HG03342 (cell line): ENCODE measurements at regions not wholly inside any gene's neighbourhood (a gene's known extent, or its start where the extent isn't known, plus 50 kb on each side); places are given as distances from the start of the nearest gene placed in this dataset.

Source experiments
- ATAC-seq: cut with Tn5 transposase; IDR thresholded peaks from one replicate; pipeline ENCODE4 v1.9.1; 2021; ENCODE audit warnings: mild to moderate bottlenecking, moderate library complexity; ENCODE audit not compliant: unreplicated experiment

DNA sequence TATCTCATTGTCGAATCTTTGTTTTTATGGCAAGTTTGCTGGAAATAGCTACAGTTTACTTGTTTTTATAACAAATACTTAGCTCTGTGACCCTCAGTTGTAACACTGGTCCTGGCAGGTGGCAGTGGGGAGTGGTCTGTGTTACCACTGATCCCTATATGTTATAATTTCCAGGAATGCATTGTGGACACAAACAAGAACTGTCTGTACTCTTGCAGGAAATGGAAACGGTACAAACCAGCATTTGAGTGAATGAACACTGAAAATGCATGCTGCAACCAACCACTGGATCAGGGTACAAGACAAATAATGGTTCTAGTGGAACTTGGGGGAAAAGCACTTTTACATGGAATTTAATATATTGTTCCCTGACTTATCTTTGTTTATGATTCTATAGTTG lies 66.5 kb upstream of the PJA2 start:
- no peak for ATAC-seq

DNA sequence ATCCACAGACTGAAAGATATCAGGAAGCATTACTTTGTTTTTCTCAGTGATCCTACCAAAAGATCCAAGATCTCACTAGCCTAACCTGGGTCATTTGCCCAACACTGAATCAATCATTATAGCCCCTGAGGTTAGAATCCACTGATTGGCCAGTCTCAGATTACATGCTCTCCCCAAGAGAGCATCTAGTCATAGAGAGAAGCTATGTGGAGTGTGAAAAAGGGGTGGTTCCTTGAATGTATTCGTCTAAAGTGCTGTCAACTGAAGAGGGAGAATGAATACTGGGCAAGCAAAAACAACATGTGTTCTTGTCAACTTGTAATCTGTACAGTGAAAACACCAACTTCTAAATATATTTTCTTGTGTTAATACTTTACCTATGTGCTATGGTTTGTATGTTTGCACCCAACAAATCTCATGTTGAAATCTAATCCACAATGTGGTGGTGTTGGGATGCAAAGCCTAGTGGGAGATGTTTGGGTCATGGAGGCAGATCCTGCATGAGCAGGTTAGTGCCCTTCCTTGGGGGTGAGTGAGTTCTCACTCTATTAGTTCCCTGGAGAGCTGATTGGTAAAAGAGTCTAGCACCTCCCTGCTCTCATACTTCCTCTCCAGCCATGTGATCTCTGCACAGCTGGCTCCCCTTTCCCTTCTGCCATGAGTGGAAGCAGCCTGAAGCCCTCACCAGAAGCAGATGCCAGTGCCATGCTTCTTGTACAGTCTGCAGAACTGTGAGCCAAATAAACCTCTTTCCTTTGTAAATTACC lies 60.3 kb upstream of the PJA2 start:
- no peak for ATAC-seq

GRCh38 chr5:109468737-109469420 lies 59.1 kb upstream of the PJA2 start:
- peak; percentile 95 for ATAC-seq

- no peak for ATAC-seq
Measured at GRCh38 chr5:109468288-109468676, 58.5 kb upstream of the PJA2 start.

DNA sequence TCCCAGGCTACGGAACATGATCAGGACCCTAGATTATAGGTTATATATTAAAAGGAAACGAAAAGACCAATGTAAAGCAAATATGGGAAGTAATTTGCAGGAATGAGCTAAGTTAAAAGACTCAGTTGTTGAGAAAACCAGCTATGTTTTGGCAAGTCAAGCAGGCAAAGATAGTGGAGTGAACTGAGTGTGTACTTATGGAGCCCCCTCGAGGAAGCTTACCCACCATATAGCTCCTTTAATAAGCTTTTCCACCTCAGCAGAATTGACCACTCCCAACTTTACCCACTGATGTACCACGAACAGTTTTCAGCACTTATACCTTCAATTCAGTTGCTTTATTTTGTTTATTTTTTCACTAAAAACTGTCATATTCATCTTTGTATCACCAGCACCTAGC lies 57.3 kb upstream of the PJA2 start:
- no peak for ATAC-seq
